Activated CD8-positive, alpha-beta T cell treated with anti-CD3 and anti-CD28 coated beads for 36 hours (primary cell): ENCODE measurements at regions not wholly inside any gene's neighbourhood (a gene's known extent, or its start where the extent isn't known, plus 50 kb on each side); places are given as distances from the start of the nearest gene placed in this dataset.

ENCODE experiments used
- ATAC-seq: fragments of 200-7000 bp; cut with Tn5 transposase; one replicate; pipeline ENCODE4 v1.10.0; 2021; ENCODE audit warnings: mild to moderate bottlenecking, moderate library complexity
- CTCF ChIA-PET: fragments of 350-600 bp; sonication (Branson Sonifier 250); formaldehyde crosslinking; loops from one replicate; lab custom pipeline; 2021; ENCODE audit warnings: antibody characterized with exemption; lab: Charles Lee
- POLR2A ChIA-PET: fragments of 350-600 bp; sonication (Branson Sonifier 250); formaldehyde crosslinking; loops from one replicate; lab custom pipeline; 2021; ENCODE audit warnings: antibody characterized with exemption; lab: Charles Lee
- DNase-seq: peaks from one replicate; pipeline ENCODE4 v3.0.0-alpha.2; 2020
- H3K27ac Mint-ChIP-seq: one replicate; pipeline ENCODE4 v1.8.0; 2021; ENCODE audit warnings: mild to moderate bottlenecking, mixed read lengths
- H3K27me3 Mint-ChIP-seq: one replicate; pipeline ENCODE4 v1.8.0; 2021; ENCODE audit warnings: mixed read lengths
- H3K36me3 Mint-ChIP-seq: one replicate; pipeline ENCODE4 v1.8.0; 2021; ENCODE audit warnings: low read depth, mixed read lengths
- H3K4me1 Mint-ChIP-seq: one replicate; pipeline ENCODE4 v1.8.0; 2021; ENCODE audit warnings: low read depth, mixed read lengths
- H3K4me3 Mint-ChIP-seq: one replicate; pipeline ENCODE4 v1.8.0; 2021; ENCODE audit warnings: mild to moderate bottlenecking, moderate library complexity, mixed read lengths
- H3K9me3 Mint-ChIP-seq: one replicate; pipeline ENCODE4 v1.8.0; 2021; ENCODE audit warnings: mixed read lengths
- CTCF ChIP-seq: fragments of 200-600 bp; IDR thresholded peaks from one replicate; pipeline ENCODE4 v1.8.0; 2022; ENCODE audit warnings: antibody characterized with exemption, mild to moderate bottlenecking
- intact Hi-C: fragments of 100-400 bp; cut with micrococcal nuclease; formaldehyde crosslinking; loops from one replicate; pipeline ENCODE4 v1.10.0; 2022

- no peaks in the 10 kb centered on the region for H3K36me3 Mint-ChIP-seq
- CTCF ChIA-PET = no interaction called here
- no peak for ATAC-seq
- no peak for DNase-seq
- H3K27ac Mint-ChIP-seq = no peak overlapping the region
- TF ChIP-seq CTCF = no peak
- POLR2A ChIA-PET = no interaction called here
- H3K4me1 Mint-ChIP-seq = no peaks in the 10 kb centered on the region
- no peak overlapping the region for H3K4me3 Mint-ChIP-seq
- intact Hi-C loops = no loop called here
- no peaks in the 10 kb centered on the region for H3K27me3 Mint-ChIP-seq
- H3K9me3 Mint-ChIP-seq = peaks cover 10% of the 10 kb centered on the region
Measured at GRCh38 chr16:9679213-9679767, 502.9 kb downstream of the GRIN2A start.

GRCh38 chr16:9680019-9680655 is 502.1 kb downstream of the GRIN2A start:
- no peak for DNase-seq
- Mint-ChIP-seq H3K4me3 (no peak overlapping the region), H3K36me3 (no peaks in the 10 kb centered on the region), H3K27ac (no peak overlapping the region), H3K4me1 (no peaks in the 10 kb centered on the region), H3K27me3 (no peaks in the 10 kb centered on the region), H3K9me3 (peaks cover 10% of the 10 kb centered on the region)
- POLR2A ChIA-PET = no interaction called here
- ATAC-seq = no peak
- intact Hi-C loops = no loop called here
- CTCF ChIA-PET = no interaction called here
- no peak for TF ChIP-seq CTCF

GRCh38 chr16:9680968-9681367 is 501.3 kb downstream of the GRIN2A start:
- Mint-ChIP-seq H3K4me1 (no peaks in the 10 kb centered on the region), H3K27ac (no peak overlapping the region), H3K9me3 (peaks cover 10% of the 10 kb centered on the region), H3K36me3 (no peaks in the 10 kb centered on the region), H3K27me3 (no peaks in the 10 kb centered on the region), H3K4me3 (no peak overlapping the region)
- no peak for TF ChIP-seq CTCF
- POLR2A ChIA-PET = no interaction called here
- intact Hi-C loops = no loop called here
- DNase-seq = no peak
- CTCF ChIA-PET = no interaction called here
- ATAC-seq = no peak

- CTCF ChIA-PET = no interaction called here
- no peak overlapping the region for H3K27ac Mint-ChIP-seq
- H3K9me3 Mint-ChIP-seq = peaks cover 10% of the 10 kb centered on the region
- TF ChIP-seq CTCF = no peak
- no peaks in the 10 kb centered on the region for H3K27me3 Mint-ChIP-seq
- POLR2A ChIA-PET = no interaction called here
- no peak overlapping the region for H3K4me3 Mint-ChIP-seq
- H3K4me1 Mint-ChIP-seq = no peaks in the 10 kb centered on the region
- intact Hi-C loops = no loop called here
- ATAC-seq = no peak
- DNase-seq = no peak
- H3K36me3 Mint-ChIP-seq = no peaks in the 10 kb centered on the region
Measured at GRCh38 chr16:9681508-9681907, 500.7 kb downstream of the GRIN2A start.

- Mint-ChIP-seq H3K27me3 (no peaks in the 10 kb centered on the region), H3K9me3 (peaks cover 10% of the 10 kb centered on the region), H3K4me3 (no peak overlapping the region), H3K27ac (no peak overlapping the region), H3K36me3 (no peaks in the 10 kb centered on the region), H3K4me1 (no peaks in the 10 kb centered on the region)
- ChIA-PET CTCF (no interaction called here), POLR2A (no interaction called here)
- intact Hi-C loops = no loop called here
- DNase-seq (no peak), ATAC-seq (no peak)
- no peak for TF ChIP-seq CTCF
Measured at GRCh38 chr16:9682320-9682719, 499.9 kb downstream of the GRIN2A start.
